IMR-90 (cell line): ENCODE measurements at regions not wholly inside any gene's neighbourhood (a gene's known extent, or its start where the extent isn't known, plus 50 kb on each side); places are given as distances from the start of the nearest gene placed in this dataset.

Experiments used
- BHLHE40 ChIP-seq: fragments of 150-350 bp; IDR thresholded peaks from 2 replicates; pipeline ENCODE4 v1.6.1; 2016; ENCODE audit warnings: mild to moderate bottlenecking, low read depth, low read length
- CEBPB ChIP-seq: IDR thresholded peaks from 2 replicates; pipeline ENCODE4 v1.6.1; 2012; ENCODE audit warnings: low read depth, low read length, improper control_type of control experiment
- FOS ChIP-seq: fragments of 150-350 bp; IDR thresholded peaks from 2 replicates; pipeline ENCODE4 v1.6.1; 2016; ENCODE audit warnings: low read depth, low read length
- POLR2A ChIP-seq: IDR thresholded peaks from 2 replicates; pipeline ENCODE4 v1.6.1; 2012; ENCODE audit warnings: mild to moderate bottlenecking, low read depth, low read length
- RAD21 ChIP-seq: IDR thresholded peaks from 2 replicates; pipeline ENCODE4 v1.6.1; 2012; ENCODE audit warnings: low read length, improper control_type of control experiment
- TF ChIP-seq, protein P1 (sequence below): conservative IDR thresholded peaks from 2 replicates; pipeline ENCODE4 v1.5.1; 2012; ENCODE audit warnings: mild to moderate bottlenecking, low read depth, low read length, improper control_type of control experiment

DNA sequence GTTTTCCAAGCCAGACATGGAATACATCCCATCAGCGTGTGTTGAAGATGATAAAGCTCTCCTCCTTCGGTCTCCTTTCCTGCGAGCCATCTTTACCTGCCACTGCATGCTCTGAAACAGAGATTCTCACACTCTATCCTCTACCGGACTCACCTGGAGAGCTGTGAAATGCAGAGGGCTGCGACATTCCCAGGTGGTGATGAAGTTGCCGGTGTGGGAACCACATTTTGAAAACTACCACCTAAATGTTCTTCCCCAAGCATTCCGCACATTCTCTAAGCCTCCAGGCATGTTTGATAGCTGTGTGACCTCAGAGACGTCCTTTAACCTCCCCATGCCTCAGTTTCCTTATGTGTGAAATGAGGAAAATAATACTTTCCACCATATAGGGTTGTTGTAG is 226.2 kb upstream of the RAB6C start:
- TF ChIP-seq, protein P1, sequence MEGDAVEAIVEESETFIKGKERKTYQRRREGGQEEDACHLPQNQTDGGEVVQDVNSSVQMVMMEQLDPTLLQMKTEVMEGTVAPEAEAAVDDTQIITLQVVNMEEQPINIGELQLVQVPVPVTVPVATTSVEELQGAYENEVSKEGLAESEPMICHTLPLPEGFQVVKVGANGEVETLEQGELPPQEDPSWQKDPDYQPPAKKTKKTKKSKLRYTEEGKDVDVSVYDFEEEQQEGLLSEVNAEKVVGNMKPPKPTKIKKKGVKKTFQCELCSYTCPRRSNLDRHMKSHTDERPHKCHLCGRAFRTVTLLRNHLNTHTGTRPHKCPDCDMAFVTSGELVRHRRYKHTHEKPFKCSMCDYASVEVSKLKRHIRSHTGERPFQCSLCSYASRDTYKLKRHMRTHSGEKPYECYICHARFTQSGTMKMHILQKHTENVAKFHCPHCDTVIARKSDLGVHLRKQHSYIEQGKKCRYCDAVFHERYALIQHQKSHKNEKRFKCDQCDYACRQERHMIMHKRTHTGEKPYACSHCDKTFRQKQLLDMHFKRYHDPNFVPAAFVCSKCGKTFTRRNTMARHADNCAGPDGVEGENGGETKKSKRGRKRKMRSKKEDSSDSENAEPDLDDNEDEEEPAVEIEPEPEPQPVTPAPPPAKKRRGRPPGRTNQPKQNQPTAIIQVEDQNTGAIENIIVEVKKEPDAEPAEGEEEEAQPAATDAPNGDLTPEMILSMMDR: no peak
- TF ChIP-seq POLR2A (no peak), BHLHE40 (no peak), FOS (no peak), CEBPB (no peak), RAD21 (no peak)
